Activated T-cell treated with anti-CD3 and anti-CD28 coated beads, Interleukin-2, amount 50 U/mL, for 48 hours (primary cell): ENCODE measurements at regions not wholly inside any gene's neighbourhood (a gene's known extent, or its start where the extent isn't known, plus 50 kb on each side); places are given as distances from the start of the nearest gene placed in this dataset.
A peak's percentile ranks its signal among the peaks of the same experiment; 100 is the strongest.
"Not testable (repeated sequence)": the region's sequence is repeated elsewhere in the genome, so short reads cannot be mapped to it uniquely, and the experiment has no call there.

Source experiments
- DNase-seq, 2 experiments: peaks; one replicate each; pipeline ENCODE4 v3.0.0-alpha.2; 2020

DNA sequence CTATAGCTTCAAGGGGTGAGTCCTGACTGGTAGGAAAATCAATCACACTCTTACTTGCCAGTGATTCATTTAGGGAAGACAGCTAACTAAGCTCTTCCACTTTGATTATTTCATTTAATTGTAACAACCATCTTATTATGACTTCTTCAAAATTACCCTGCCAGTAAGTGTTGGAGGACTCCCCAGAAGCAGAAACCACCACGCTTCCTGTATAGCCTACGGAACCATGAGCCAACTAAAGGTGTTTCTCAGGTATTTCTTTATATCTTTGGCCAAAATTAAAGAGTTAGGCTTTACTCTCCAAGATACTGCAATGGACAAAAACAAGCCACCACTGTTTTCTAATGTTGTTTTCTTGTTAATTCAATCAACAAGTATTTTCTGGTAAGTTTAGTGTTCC, 61.0 kb downstream of the FOXD4L5 start:
- peak in 1 of 2 experiments; percentile 18 for DNase-seq

DNA sequence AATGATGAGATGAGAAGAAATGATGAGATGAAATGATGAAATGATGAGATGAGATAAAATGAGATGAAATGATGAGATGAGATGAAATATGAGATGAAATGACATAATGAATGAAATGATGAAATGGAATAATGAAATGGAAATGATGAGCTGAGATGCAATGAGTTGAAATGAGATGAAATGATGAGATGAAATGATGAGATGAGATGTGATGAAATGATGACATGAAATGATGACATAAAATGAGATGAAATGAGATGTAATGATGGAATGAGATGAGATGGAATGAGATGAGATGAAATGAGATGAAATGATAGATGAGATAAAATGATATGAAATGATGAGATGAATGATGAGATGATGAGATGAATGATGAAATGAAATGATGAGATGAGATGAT, 76.2 kb downstream of the FOXD4L5 start:
- DNase-seq = not testable (repeated sequence)

GRCh38 chr9:65207273-65207672, 77.7 kb downstream of the FOXD4L5 start:
- DNase-seq = not testable (repeated sequence)

DNA sequence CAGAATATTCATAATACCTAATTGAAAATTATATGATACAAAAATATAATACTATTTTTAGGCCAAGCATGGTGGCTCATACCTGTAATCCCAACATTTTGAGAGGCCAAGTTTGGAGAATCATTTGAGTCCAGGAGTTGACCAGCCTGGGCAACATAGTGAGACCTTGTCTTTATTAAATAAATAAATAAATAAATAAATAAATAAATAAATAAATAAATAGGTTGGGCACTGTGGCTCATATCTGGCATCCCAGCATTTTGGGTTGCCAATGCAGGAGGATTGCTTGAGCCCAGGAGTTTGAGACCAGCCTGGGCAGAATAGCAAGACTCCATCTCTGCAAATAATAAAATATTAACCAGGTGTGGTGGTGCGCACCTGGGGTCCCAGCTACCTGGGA, 79.2 kb downstream of the FOXD4L5 start:
- not testable (repeated sequence) for DNase-seq

- not testable (repeated sequence) for DNase-seq
Measured at GRCh38 chr9:65195781-65196180, 89.2 kb downstream of the FOXD4L5 start.

GRCh38 chr9:65155937-65156336, 129.1 kb downstream of the FOXD4L5 start:
- not testable (repeated sequence) for DNase-seq
